Stimulated activated naive CD4-positive, alpha-beta T cell treated with Interleukin-2 at 50 U/mL for 16 hours (primary cell): ENCODE measurements at regions not wholly inside any gene's neighbourhood (a gene's known extent, or its start where the extent isn't known, plus 50 kb on each side); places are given as distances from the start of the nearest gene placed in this dataset.
"Not testable (repeated sequence)": the region's sequence is repeated elsewhere in the genome, so short reads cannot be mapped to it uniquely, and the experiment has no call there.

Source experiments
- DNase-seq: peaks from one replicate; lab custom pipeline; 2025; lab: John Stamatoyannopoulos, UW

- DNase-seq = no peak
These were observed 244.3 kb downstream of the GPAT3 start for GRCh38 chr4:83780053-83780733.

GRCh38 chr4:83779103-83780052 is 243.5 kb downstream of the GPAT3 start:
- DNase-seq = no peak

- no peak for DNase-seq
These were observed 236.8 kb downstream of the GPAT3 start for GRCh38 chr4:83772685-83773084.

GRCh38 chr4:83771113-83771705 is 235.3 kb downstream of the GPAT3 start:
- DNase-seq = no peak

- DNase-seq = no peak
These were observed 232.2 kb downstream of the GPAT3 start for GRCh38 chr4:83768146-83768545.

- DNase-seq = no peak
These were observed 231.2 kb downstream of the GPAT3 start for GRCh38 chr4:83767067-83767466.

- DNase-seq = no peak
These were observed 223.7 kb downstream of the GPAT3 start for GRCh38 chr4:83759611-83760010.

GRCh38 chr4:83758285-83758684 is 222.4 kb downstream of the GPAT3 start:
- DNase-seq = no peak

- DNase-seq = no peak
These were observed 221.3 kb downstream of the GPAT3 start for GRCh38 chr4:83757121-83757621.

GRCh38 chr4:83753260-83753659 is 217.4 kb downstream of the GPAT3 start:
- DNase-seq = no peak

- no peak for DNase-seq
These were observed 215.5 kb downstream of the GPAT3 start for GRCh38 chr4:83751336-83751949.

GRCh38 chr4:83748711-83749110 is 212.8 kb downstream of the GPAT3 start:
- no peak for DNase-seq

GRCh38 chr4:83738895-83739294 is 203.0 kb downstream of the GPAT3 start:
- DNase-seq = no peak

- no peak for DNase-seq
These were observed 198.7 kb downstream of the GPAT3 start for GRCh38 chr4:83734576-83734975.

GRCh38 chr4:83732114-83732635 is 196.3 kb downstream of the GPAT3 start:
- no peak for DNase-seq

GRCh38 chr4:83731609-83732008 is 195.7 kb downstream of the GPAT3 start:
- DNase-seq = no peak

- not testable (repeated sequence) for DNase-seq
These were observed 195.1 kb downstream of the GPAT3 start for GRCh38 chr4:83730958-83731357.

GRCh38 chr4:83728191-83728590 is 192.3 kb downstream of the GPAT3 start:
- no peak for DNase-seq

GRCh38 chr4:83725336-83726085 is 189.6 kb downstream of the GPAT3 start:
- no peak for DNase-seq

GRCh38 chr4:83724485-83725335 is 188.8 kb downstream of the GPAT3 start:
- DNase-seq = no peak
